ENCODE measurements at regions not wholly inside any gene's neighbourhood (a gene's known extent, or its start where the extent isn't known, plus 50 kb on each side); places are given as distances from the start of the nearest gene placed in this dataset.

DNA sequence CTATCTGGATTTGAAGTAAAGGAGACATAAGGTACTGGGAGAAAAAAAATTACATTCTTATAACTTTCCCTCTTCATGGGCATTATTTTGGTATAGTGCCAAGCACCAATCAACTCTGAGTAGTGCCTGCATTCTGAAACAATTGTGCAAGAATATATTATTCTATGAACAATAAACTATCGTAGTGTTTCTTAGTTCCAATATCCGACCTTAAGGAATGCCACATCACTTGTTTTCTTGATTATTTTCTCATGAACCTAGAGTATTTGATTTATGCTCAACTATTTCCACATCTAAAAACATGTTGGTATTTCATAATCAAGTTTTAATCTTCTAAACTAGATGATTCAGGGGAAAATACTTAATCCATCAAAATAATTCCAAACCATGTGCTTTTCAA lies 294.4 kb upstream of the TBX18 start:
- no peaks in the 10 kb centered on the region for H3K27me3 Mint-ChIP-seq (ENCODE audit: low read depth)
- WGBS (ENCODE audit: extremely low coverage, insufficient read length, low lambda C conversion rate) = no CpG with 5 or more reads among the region's 2 CpGs

More for the DNA sequence above, 294.4 kb upstream of the TBX18 start:
- Histone ChIP-seq H2AK5ac (ENCODE audit: insufficient read length, low read length) (no peak overlapping the region), H3K23ac (ENCODE audit: insufficient read length, low read depth, low read length) (no peak overlapping the region), H3K79me2 (ENCODE audit: insufficient read depth, low read length) (no peaks in the 10 kb centered on the region), H4K20me1 (ENCODE audit: control insufficient read depth, insufficient read depth, insufficient read length) (no peaks in the 10 kb centered on the region), H3K9ac (ENCODE audit: extremely low read depth, insufficient read length, low read length) (no peak overlapping the region), H3T11ph (ENCODE audit: low read length) (no peak overlapping the region), H2BK12ac (ENCODE audit: insufficient read length, low read depth, low read length) (no peak overlapping the region), H4K5ac (ENCODE audit: insufficient read length, low read depth, low read length) (no peak overlapping the region), H3K4me2 (ENCODE audit: insufficient read depth, insufficient read length, low read length) (no peak overlapping the region), H2BK15ac (ENCODE audit: low read depth, low read length) (no peak overlapping the region), H3K56ac (ENCODE audit: insufficient read length, low read depth, low read length) (no peak overlapping the region), H2BK120ac (ENCODE audit: low read depth, low read length, poor library complexity, severe bottlenecking) (no peak overlapping the region), H2BK20ac (ENCODE audit: low read depth, low read length, poor library complexity, severe bottlenecking) (no peak overlapping the region), H3K18ac (ENCODE audit: insufficient read length, low read depth, low read length) (no peak overlapping the region), H3K27me3 (ENCODE audit: insufficient read depth, low read length) (no peaks in the 10 kb centered on the region), H3K9me3 (ENCODE audit: control insufficient read depth, low read depth, low read length) (no peaks in the 10 kb centered on the region), H3K23me2 (ENCODE audit: insufficient read length, low read depth, low read length, poor library complexity, severe bottlenecking) (no peaks in the 10 kb centered on the region), H3K14ac (ENCODE audit: insufficient read depth, low read length) (no peak overlapping the region), H3K4ac (ENCODE audit: low read depth, low read length) (no peak overlapping the region), H2BK5ac (ENCODE audit: insufficient read length, low read length) (no peak overlapping the region), H3K4me1 (ENCODE audit: insufficient read depth, low read length) (no peaks in the 10 kb centered on the region), H4K8ac (replicated peaks; ENCODE audit: insufficient read length, low read depth, low read length) (no peak overlapping the region), H2AFZ (ENCODE audit: low read length) (no peak overlapping the region), H4K91ac (ENCODE audit: insufficient read length, low read depth, low read length) (no peak overlapping the region), H3K27ac (ENCODE audit: insufficient read length, low read depth, low read length) (no peak overlapping the region), H3K79me1 (ENCODE audit: insufficient read depth, low read depth, low read length, poor library complexity, severe bottlenecking) (no peaks in the 10 kb centered on the region)
- H3K4me3 Mint-ChIP-seq = no peak overlapping the region
- no peak overlapping the region for H3K27ac Mint-ChIP-seq
- no peak for DNase-seq
- H3K9me3 Mint-ChIP-seq = no peaks in the 10 kb centered on the region
- peaks cover 0 to 3% of the 10 kb centered on the region in 2 experiments; a peak in 1 of 4 replicates for H3K4me1 Mint-ChIP-seq
- H3K36me3 Mint-ChIP-seq (ENCODE audit: insufficient read depth in 1 of 3, low read depth in 3 of 3) = no peaks in the 10 kb centered on the region
- TF ChIP-seq CTCF (conservative IDR thresholded peaks at IDR 0.05) = no peak

Data from H9 (cell line).